ENCODE measurements at regions not wholly inside any gene's neighbourhood (a gene's known extent, or its start where the extent isn't known, plus 50 kb on each side); places are given as distances from the start of the nearest gene placed in this dataset.

DNA sequence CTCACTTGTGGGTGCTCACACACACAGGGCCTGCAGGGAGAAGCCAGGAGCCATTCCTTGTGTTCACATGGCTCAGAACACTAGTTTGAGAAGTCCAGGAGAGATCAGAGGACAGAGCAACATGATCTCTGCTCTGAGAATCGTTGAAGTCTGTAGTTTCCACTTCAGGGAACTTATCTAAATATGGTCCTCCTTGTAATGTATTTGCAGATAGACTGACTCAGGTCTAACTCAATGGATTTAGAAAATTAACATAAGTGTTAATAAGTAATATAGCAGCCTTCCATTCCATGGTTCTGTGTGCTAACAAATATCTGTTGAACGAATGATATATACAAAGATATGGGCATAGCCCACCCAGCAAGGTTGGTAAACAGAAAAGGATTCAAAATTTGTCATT, 119.8 kb upstream of the STARD13 start:
- TF ChIP-seq, protein P1, sequence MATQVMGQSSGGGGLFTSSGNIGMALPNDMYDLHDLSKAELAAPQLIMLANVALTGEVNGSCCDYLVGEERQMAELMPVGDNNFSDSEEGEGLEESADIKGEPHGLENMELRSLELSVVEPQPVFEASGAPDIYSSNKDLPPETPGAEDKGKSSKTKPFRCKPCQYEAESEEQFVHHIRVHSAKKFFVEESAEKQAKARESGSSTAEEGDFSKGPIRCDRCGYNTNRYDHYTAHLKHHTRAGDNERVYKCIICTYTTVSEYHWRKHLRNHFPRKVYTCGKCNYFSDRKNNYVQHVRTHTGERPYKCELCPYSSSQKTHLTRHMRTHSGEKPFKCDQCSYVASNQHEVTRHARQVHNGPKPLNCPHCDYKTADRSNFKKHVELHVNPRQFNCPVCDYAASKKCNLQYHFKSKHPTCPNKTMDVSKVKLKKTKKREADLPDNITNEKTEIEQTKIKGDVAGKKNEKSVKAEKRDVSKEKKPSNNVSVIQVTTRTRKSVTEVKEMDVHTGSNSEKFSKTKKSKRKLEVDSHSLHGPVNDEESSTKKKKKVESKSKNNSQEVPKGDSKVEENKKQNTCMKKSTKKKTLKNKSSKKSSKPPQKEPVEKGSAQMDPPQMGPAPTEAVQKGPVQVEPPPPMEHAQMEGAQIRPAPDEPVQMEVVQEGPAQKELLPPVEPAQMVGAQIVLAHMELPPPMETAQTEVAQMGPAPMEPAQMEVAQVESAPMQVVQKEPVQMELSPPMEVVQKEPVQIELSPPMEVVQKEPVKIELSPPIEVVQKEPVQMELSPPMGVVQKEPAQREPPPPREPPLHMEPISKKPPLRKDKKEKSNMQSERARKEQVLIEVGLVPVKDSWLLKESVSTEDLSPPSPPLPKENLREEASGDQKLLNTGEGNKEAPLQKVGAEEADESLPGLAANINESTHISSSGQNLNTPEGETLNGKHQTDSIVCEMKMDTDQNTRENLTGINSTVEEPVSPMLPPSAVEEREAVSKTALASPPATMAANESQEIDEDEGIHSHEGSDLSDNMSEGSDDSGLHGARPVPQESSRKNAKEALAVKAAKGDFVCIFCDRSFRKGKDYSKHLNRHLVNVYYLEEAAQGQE (IDR thresholded peaks at IDR 0.05; ENCODE audit: insufficient read depth in 1 of 2, low read depth in 2 of 2, low read length in 2 of 2): no peak
- TF ChIP-seq FOXP2 (optimal IDR thresholded peaks at IDR 0.05; ENCODE audit: borderline replicate concordance, extremely low read depth, extremely low read length, insufficient read depth) (no peak), POLR2AphosphoS5 (IDR thresholded peaks at IDR 0.05; ENCODE audit: low read depth, low read length) (no peak), TAF1 (IDR thresholded peaks at IDR 0.05; ENCODE audit: borderline replicate concordance, insufficient read depth, low read length) (no peak), SIN3A (IDR thresholded peaks at IDR 0.05; ENCODE audit: borderline replicate concordance, insufficient read depth, low read length) (no peak)
